CD4-positive, alpha-beta T cell treated with Interleukin-21 for 1 hour (primary cell): ENCODE measurements at regions not wholly inside any gene's neighbourhood (a gene's known extent, or its start where the extent isn't known, plus 50 kb on each side); places are given as distances from the start of the nearest gene placed in this dataset.
"Not testable (repeated sequence)": the region's sequence is repeated elsewhere in the genome, so short reads cannot be mapped to it uniquely, and the experiment has no call there.

ENCODE experiments used
- DNase-seq: peaks from one replicate; pipeline ENCODE4 v3.0.0-alpha.2; 2020

DNA sequence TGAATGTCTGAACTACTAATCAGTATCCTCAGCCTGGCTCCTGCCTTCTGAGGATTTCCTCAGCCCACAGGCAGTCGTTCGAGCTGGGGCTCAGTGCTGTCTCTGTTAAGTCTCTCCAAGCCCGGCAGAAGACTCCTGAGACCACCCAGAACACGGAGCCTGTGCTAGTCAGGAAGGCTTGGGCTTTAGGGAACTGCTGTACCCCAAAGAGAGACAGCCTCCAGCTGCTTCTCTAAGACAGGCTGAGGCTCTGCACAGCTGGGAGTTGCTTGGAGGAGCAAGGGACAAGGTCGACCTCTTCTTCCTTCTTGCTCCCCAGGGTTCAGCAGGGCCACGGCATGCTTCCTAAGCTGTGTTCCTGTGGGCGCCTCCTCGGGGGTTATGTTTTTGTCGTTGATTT lies 283.4 kb upstream of the MYT1L start:
- DNase-seq = no peak

DNA sequence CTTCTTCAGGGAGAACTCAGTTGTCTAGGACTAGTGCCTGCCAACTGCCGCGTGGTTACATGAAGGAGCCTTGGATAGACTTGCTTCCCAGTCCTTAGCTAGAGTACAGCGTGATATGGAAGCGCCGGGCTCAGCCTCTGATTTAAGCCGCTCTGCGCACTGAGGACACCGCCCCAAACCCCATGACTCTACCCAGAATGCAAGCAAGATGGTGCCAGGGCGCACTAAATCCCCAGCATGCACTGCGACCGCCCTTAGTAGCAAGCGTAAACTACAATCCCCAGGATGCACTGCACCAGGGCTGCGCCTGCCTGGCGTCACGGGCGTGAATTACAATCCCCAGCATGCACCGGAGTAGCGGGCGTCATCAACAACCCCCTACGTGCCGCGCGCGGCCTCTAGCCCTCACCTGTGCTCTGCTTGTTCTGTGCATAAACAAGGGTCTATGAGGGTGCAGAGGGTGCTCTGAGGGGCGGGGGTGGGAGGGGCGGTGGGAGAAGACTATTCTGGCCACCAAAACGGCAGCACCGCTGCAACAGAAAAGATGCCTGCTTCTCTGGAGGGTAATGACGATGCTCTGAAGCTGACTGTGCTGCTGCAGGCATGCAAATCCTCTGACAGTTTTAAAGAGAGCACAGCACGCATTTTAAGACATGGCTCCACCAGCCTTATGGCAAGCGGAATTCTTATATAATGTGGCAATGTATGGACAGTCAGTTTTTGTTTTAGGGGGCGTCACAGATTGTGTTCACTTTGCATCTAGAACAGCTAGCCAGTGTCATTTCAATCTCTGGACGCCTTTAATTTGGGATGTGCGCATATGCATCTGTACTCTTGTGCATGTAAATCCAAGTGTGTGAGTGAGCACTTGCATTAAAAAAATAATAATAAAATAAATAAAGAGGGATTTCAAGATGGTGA lies 282.5 kb upstream of the MYT1L start:
- DNase-seq = peak; percentile 88

- DNase-seq = no peak
These were observed 279.7 kb upstream of the MYT1L start for GRCh38 chr2:2610751-2611150.

DNA sequence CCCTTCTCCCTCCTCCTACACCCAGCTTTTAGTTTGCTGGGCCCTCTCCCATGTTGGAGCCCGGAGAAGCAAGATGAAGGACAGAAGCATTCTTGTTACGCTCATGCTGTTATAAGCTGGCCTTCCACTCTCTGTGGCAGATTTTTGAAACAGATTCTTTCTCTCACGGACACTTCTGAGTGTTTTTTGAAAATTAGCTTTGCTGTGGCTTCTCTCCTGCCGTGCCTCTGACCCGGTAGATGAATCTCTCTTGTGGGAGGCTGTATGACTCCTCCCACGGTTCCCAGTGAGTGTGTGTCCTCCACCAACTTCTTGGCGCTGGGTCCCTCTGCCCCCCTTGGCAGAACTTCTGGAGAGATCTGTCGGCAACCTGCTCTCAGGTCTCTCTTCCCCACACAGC lies 269.3 kb upstream of the MYT1L start:
- no peak for DNase-seq

DNA sequence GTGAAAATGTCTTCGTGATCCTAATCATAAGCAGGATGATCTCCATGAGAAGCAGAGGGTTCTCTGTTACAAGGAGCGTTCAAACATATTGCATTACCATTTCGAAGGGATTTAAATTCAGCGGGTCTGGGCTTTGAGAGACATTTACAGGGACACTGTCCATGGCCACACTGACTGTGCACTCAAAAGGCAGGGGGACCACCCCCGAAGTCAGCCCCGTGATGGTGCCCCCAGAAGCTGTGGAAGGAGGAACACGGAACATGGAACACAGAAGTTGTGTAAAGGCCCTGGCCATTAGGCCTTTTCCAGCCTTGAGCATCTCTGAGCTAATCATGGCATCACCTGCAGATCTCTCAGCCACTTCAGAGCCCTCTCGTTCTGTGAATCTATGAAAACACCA lies 268.4 kb upstream of the MYT1L start:
- DNase-seq = no peak

- no peak for DNase-seq
These were observed 266.6 kb upstream of the MYT1L start for GRCh38 chr2:2597712-2598111.

GRCh38 chr2:2591542-2591940 lies 260.5 kb upstream of the MYT1L start:
- no peak for DNase-seq

GRCh38 chr2:2590841-2591541 lies 259.9 kb upstream of the MYT1L start:
- no peak for DNase-seq

GRCh38 chr2:2590141-2590540 lies 259.1 kb upstream of the MYT1L start:
- no peak for DNase-seq

DNA sequence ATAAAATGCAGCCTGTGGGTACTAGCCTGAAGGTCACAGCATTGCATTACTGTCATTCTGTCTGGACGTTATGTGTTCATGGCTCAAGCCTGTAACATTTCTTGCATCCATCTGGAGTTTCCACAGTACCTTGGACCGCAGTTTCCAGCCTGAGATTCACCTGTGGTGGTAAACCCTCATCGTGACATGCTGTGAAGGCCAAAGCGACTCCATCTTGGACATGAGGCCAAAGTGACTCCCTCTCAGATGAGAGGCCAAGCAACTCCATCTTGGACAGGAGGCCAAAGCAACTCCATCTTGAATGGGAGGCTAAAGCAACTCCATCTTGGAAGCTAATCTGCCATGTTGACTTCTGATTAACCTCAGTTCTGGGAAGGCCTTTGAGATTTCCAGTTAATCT lies 257.7 kb upstream of the MYT1L start:
- DNase-seq = no peak

GRCh38 chr2:2587354-2587753 lies 256.3 kb upstream of the MYT1L start:
- no peak for DNase-seq

GRCh38 chr2:2586931-2587330 lies 255.9 kb upstream of the MYT1L start:
- DNase-seq = no peak

GRCh38 chr2:2586068-2586776 lies 255.1 kb upstream of the MYT1L start:
- no peak for DNase-seq

DNA sequence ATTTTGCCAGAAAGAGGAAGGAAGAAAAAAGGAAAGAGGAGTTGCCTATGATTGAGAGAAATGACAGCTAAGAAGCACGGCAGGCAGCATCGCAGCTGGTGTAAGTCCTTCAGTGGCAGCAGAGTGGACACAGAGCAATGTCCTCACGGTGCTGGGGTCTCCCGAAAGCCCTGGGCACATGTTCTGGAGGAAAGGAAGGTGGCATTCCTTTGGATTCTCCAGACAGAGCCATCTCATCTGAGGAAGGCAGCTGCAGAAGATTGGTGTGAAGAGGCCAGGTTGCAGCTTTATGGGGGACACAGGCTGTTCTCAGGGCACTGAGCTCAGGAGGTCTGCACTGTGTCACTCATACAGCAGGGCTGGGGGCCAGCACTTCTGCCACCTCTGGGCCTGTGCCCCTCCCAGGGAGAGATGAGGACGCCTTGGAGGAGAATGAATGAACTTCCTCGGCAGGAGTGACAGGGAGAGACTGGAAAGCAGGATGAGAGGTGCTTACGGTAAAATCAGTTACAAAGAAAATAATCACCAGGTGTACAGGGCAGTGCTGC lies 252.0 kb upstream of the MYT1L start:
- DNase-seq = no peak

DNA sequence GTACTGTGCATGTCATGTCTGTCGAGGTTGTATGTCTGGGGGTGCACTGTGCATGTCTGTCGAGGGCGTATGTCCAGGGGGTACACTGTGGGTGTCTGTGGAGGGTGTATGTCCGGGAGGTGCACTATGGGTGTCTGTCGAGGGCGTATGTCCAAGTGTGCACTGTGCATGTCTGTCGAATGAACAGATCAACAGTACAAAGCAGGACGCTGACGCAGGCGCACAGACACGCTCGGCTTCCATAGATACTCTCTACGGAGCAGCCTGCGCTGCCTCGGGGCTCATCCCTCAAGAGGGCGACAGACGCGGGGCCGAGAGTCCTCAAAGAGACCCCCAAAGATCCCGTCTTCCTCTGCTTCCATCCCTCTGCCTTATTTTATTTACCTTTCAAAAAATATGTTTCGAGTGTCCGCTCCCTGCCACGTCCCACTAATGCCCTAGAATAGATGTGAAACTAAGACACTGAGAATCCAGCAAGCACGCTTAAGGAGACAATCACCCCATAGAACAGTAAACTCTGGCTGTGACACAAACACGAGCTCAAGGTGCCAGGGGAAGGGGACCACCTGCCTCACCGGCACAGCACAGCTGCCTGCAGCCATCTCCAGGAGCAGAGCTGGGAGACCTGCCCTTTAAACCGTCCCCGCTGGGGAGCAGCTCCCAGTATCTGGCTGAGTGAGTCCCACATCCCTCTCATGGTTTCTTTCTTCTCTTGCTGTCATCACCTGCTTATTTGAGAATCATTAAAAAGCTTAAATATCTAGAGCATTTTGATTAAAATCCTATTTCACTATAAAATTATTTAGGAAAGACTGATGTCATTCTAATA lies 250.5 kb upstream of the MYT1L start:
- DNase-seq = no peak

DNA sequence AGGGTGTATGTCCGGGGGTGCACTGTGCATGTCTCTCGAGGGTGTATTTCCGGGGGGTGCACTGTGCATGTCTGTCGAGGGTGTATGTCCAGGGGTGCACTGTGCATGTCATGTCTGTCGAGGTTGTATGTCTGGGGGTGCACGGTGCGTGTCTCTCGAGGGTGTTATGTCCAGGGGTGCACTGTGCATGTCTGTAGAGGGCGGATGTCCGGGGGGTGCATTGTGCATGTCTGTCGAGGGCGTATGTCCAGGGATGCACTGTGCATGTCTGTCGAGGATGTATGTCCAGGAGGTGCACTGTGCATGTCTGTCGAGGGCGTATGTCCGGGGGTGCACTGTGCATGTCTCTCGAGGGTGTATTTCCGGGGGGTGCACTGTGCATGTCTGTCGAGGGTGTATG lies 249.8 kb upstream of the MYT1L start:
- not testable (repeated sequence) for DNase-seq

DNA sequence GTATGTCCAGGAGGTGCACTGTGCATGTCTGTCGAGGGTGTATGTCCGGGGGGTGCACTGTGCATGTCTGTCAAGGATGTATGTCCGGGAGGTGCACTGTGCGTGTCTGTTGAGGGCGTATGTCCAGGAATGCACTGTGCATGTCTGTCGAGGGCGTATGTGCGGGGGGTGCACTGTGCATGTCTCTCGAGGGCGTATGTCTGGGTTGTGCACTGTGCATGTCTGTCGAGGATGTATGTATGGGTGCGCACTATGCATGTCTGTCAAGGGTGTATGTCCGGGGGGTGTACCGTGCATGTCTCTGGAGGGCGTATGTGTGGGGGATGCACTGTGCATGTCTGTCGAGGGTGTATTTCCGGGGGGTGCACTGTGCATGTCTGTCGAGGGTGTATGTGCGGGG lies 249.3 kb upstream of the MYT1L start:
- no peak for DNase-seq

DNA sequence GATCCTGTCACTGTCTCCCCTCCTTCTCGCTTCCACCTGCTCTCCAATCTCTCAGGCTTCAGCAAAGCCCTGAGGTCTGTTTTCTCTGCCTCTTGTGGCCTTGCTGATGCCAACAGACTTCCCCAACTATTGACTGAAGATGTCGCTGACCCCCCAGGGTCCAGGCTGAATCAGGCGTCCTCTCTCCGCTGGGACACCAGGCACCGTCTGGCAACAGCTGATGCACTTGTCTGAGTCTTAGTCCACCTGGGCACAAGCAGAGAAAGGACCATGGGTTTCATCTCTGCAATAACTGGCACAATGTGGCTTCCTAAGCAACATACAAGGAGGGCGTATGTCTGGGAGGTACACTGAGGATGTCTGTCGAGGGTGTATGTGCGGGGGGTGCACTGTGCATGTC lies 248.7 kb upstream of the MYT1L start:
- no peak for DNase-seq

DNA sequence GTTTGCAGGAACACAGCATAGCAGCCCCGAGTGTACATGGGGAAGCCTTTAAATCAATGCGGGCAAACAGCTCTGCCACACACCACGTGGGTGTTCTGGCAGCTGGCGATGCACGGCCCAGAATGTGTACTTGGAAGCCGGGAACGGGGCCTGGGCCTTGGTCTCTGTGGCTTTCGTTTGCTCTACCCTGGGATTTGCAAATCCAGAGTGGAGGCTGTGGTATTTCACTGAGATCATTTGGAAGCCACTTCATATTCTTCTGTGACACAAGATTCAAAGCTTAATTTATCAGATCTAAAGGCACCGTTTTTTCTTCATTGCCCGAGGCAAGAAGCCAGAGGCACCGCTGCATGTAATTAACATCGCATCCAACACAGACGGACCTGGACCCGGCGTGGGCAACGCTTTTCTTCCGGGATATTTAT lies 246.3 kb upstream of the MYT1L start:
- DNase-seq = no peak

- no peak for DNase-seq
These were observed 244.9 kb upstream of the MYT1L start for GRCh38 chr2:2575870-2576386.

DNA sequence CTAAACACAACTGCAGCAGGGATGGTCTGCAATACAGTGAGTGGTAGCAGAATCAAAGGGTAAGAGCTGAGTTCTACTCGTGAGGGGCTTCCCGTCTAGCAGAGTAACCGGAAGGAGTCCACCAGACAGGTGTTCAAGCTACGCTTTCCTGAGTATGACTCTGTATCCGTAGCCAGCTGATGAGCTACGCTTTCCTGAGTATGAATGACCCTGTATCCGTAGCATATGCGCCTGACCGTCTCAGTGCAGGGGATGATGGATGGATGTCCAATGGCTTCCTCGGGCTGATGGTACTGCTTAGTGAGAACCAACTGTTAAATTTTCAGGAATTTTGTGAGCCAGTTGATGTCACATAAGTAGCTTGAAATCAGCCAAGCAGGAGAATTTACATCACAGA lies 244.1 kb upstream of the MYT1L start:
- no peak for DNase-seq
